GM23248 (cell line): ENCODE measurements at regions not wholly inside any gene's neighbourhood (a gene's known extent, or its start where the extent isn't known, plus 50 kb on each side); places are given as distances from the start of the nearest gene placed in this dataset.

Source experiments
- DNase-seq: peaks from one replicate; pipeline ENCODE4 v3.0.0-alpha.2; 2015
- H2AFZ ChIP-seq: fragments of 200-600 bp; sonication (generic); 2 replicates; pipeline ENCODE4 v1.6.1; 2016; ENCODE audit warnings: antibody characterized with exemption
- H3F3A ChIP-seq: fragments of 200-600 bp; sonication (generic); 2 replicates; pipeline ENCODE4 v1.6.1; 2016; ENCODE audit warnings: mild to moderate bottlenecking, antibody characterized with exemption, mixed run types; ENCODE audit not compliant: insufficient read depth
- H3K27ac ChIP-seq: fragments of 200-600 bp; sonication (generic); 2 replicates; pipeline ENCODE4 v1.5.1; 2016; ENCODE audit warnings: mild to moderate bottlenecking
- H3K27me3 ChIP-seq: fragments of 200-600 bp; sonication (generic); replicated peaks from 2 replicates; pipeline ENCODE4 v1.6.1; 2016; ENCODE audit warnings: mild to moderate bottlenecking; ENCODE audit not compliant: insufficient read depth
- H3K36me3 ChIP-seq: fragments of 200-600 bp; sonication (generic); 2 replicates; pipeline ENCODE4 v1.6.1; 2016; ENCODE audit warnings: low read depth, mild to moderate bottlenecking
- H3K4me1 ChIP-seq: fragments of 200-600 bp; sonication (generic); 2 replicates; pipeline ENCODE4 v1.6.1; 2016; ENCODE audit warnings: mild to moderate bottlenecking; ENCODE audit not compliant: insufficient read depth
- H3K4me2 ChIP-seq: fragments of 200-600 bp; sonication (generic); one replicate; pipeline ENCODE4 v1.6.1; 2016; ENCODE audit warnings: mild to moderate bottlenecking; ENCODE audit not compliant: unreplicated experiment
- H3K4me3 ChIP-seq: fragments of 200-600 bp; sonication (generic); 2 replicates; pipeline ENCODE4 v1.5.1; 2016; ENCODE audit warnings: mild to moderate bottlenecking
- H3K79me2 ChIP-seq: fragments of 200-600 bp; sonication (generic); 2 replicates; pipeline ENCODE4 v1.6.1; 2016; ENCODE audit warnings: mild to moderate bottlenecking; ENCODE audit not compliant: insufficient read depth
- H3K9ac ChIP-seq: fragments of 200-600 bp; sonication (generic); 2 replicates; pipeline ENCODE4 v1.6.1; 2016; ENCODE audit warnings: mild to moderate bottlenecking
- H3K9me2 ChIP-seq: fragments of 200-600 bp; sonication (generic); 2 replicates; pipeline ENCODE4 v1.6.1; 2016; ENCODE audit warnings: mixed run types, mild to moderate bottlenecking, moderate library complexity; ENCODE audit not compliant: insufficient read depth
- H3K9me3 ChIP-seq: fragments of 200-600 bp; sonication (generic); one replicate; pipeline ENCODE4 v1.6.1; 2017; ENCODE audit warnings: low read depth
- H4K20me1 ChIP-seq: fragments of 200-600 bp; sonication (generic); 2 replicates; pipeline ENCODE4 v1.6.0; 2016; ENCODE audit not compliant: insufficient read depth
- EZH2 ChIP-seq: fragments of 200-600 bp; sonication (generic); IDR thresholded peaks from 2 replicates; pipeline ENCODE4 v1.6.1; 2018; ENCODE audit warnings: antibody characterized with exemption, mild to moderate bottlenecking; ENCODE audit not compliant: insufficient read depth, poor library complexity, severe bottlenecking
- EZH2phosphoT487 ChIP-seq: fragments of 200-600 bp; sonication (generic); IDR thresholded peaks from 2 replicates; pipeline ENCODE4 v1.6.1; 2018; ENCODE audit warnings: antibody characterized with exemption, moderate library complexity, mild to moderate bottlenecking, low read depth; ENCODE audit not compliant: insufficient read depth
- WGBS, 2 experiments: methylation state at CpG; one replicate each; pipeline ENCODE4 v1.1.6; 2015 to 2017; ENCODE audit warnings: low lambda C conversion rate in 2 of 2, low coverage in 1 of 2; ENCODE audit errors: missing lambda C conversion rate in 2 of 2; 5-methylcytosine and 5-hydroxymethylcytosine counted together
- in situ Hi-C: fragments of 300-500 bp; cut with MboI; formaldehyde crosslinking; loops from 2 replicates; pipeline ENCODE4 v1.15.0; 2020

DNA sequence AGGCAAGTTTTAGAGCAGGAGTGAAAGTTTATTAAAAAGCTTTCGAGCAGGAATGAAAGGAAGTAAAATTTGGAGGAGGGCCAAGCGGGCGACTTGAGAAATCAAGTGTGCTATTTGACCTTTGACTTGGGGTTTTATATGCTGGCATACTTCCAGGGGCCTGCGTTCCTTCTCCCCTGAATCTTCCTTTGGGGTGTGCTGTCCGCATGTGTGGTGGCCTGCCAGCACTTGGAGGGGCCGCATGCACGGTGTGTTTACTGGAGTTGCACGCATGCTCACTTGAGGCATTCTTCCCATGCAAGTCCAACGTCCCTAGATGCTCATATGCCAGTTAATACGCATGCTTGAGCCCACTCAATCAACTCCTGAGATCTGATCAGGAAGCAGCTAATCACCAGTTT, 78.3 kb upstream of the MAP4K4 start:
- Histone ChIP-seq H3K4me1 (no peaks in the 10 kb centered on the region), H3F3A (no peaks in the 10 kb centered on the region), H3K79me2 (no peaks in the 10 kb centered on the region), H3K27ac (no peak overlapping the region), H3K4me3 (no peak overlapping the region), H3K36me3 (no peaks in the 10 kb centered on the region), H3K9ac (no peak overlapping the region), H3K27me3 (no peaks in the 10 kb centered on the region), H3K9me2 (no peaks in the 10 kb centered on the region), H3K4me2 (no peak overlapping the region), H3K9me3 (no peaks in the 10 kb centered on the region), H4K20me1 (no peaks in the 10 kb centered on the region), H2AFZ (no peak overlapping the region)
- TF ChIP-seq EZH2 (no peak), EZH2phosphoT487 (no peak)
- DNase-seq, result no peak
- in situ Hi-C loops, result no loop called here
- WGBS, 2 experiments, result 65 to 67% methylated on average over 10 of the region's 10 CpGs

DNA sequence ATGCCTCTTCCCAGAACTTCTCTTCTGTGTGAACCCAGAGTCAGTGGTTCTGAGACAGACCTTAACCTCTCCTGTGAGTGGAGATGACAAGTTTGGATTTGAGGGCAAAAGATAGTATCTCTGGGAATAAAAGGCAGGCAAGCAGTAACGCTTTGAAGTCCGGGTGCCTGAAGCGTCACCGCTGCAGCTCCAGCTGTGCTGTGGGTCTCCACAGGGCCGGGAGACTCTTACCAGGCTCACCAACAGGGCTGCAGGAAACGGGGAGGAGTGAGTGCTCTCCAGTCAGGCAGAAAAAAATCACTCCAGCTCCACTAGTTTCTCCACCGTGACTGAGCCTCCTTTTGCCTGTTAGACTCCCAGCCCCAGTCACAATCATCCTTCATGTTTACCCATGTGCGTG, 79.7 kb upstream of the MAP4K4 start:
- Histone ChIP-seq H3K9ac (no peak overlapping the region), H4K20me1 (no peaks in the 10 kb centered on the region), H3K9me3 (no peaks in the 10 kb centered on the region), H3K27ac (no peak overlapping the region), H3K4me3 (no peak overlapping the region), H3K36me3 (no peaks in the 10 kb centered on the region), H3K79me2 (no peaks in the 10 kb centered on the region), H3F3A (no peaks in the 10 kb centered on the region), H2AFZ (no peak overlapping the region), H3K27me3 (no peaks in the 10 kb centered on the region), H3K4me1 (no peaks in the 10 kb centered on the region), H3K9me2 (no peaks in the 10 kb centered on the region), H3K4me2 (no peak overlapping the region)
- no peak for DNase-seq
- WGBS, 2 experiments, result 63 to 65% methylated on average over 8 of the region's 8 CpGs
- in situ Hi-C loops, result no loop called here
- TF ChIP-seq EZH2 (no peak), EZH2phosphoT487 (no peak)

DNA sequence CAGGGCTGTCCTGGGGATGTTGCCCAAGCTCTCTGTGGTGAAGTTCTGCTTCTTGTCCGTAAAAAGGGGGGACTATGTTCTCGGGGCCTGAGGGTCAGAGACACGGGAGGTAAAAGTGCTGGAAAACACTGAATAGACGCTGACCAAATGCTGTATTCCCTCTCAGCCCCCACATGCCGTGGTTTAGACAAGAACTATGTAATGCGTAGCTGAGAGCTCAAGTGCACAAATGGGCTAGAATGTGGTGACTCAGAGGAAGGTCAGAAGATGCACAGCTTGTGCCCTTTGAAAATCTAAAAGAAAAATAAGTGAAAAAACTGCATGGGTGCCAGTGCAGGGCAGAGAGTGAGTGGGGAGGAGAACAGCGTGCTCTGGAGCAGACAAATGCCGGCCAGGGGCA, 80.3 kb upstream of the MAP4K4 start:
- in situ Hi-C loops, result no loop called here
- Histone ChIP-seq H3K4me2 (no peak overlapping the region), H3K36me3 (no peaks in the 10 kb centered on the region), H3K9ac (no peak overlapping the region), H2AFZ (no peak overlapping the region), H3K27ac (no peak overlapping the region), H3F3A (no peaks in the 10 kb centered on the region), H3K27me3 (no peaks in the 10 kb centered on the region), H3K4me1 (no peaks in the 10 kb centered on the region), H3K9me3 (no peaks in the 10 kb centered on the region), H4K20me1 (no peaks in the 10 kb centered on the region), H3K4me3 (no peak overlapping the region), H3K79me2 (no peaks in the 10 kb centered on the region), H3K9me2 (no peaks in the 10 kb centered on the region)
- no peak for TF ChIP-seq EZH2phosphoT487
- 65 to 69% methylated on average over 8 of the region's 8 CpGs for WGBS, 2 experiments
- peak; percentile 64 for DNase-seq

DNA sequence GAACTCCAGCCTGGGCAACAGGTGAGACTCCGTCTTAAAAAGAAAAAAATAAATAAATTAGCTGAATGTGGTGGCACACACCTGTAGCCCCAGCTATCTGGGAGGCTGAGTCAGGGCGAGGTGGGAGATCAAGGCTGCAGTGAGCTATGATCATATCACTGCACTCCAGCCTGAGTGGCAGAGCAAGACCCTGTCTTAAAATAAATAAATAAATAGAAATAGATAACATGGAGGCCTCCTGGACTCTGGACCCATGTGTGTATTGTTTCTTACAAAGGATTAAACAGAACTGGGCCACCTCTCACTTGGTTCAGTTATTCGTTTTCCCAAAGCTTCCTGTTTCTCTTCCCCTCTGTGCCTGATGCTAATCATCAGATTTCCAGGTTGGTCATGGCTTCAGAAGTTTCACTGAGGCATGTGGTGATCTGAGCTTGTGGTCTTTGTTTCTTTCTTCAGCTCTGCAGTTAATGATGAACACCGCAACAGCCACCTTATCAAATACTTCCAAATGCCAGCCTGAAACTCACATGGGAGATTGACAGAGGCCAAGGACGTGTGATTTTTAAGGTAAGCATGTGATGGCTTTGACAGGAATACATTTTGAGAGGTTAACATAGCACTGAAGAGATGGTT, 83.3 kb upstream of the MAP4K4 start:
- no peaks in the 10 kb centered on the region for H3K79me2 ChIP-seq
- H3K4me3 ChIP-seq, result no peak overlapping the region
- H3K36me3 ChIP-seq, result no peaks in the 10 kb centered on the region
- TF ChIP-seq EZH2phosphoT487 (no peak), EZH2 (no peak)
- in situ Hi-C loops, result no loop called here
- H3K4me1 ChIP-seq, result no peaks in the 10 kb centered on the region
- H3F3A ChIP-seq, result no peaks in the 10 kb centered on the region
- WGBS, 2 experiments, result 89 to 93% methylated on average over 5 of the region's 5 CpGs
- H3K27me3 ChIP-seq, result no peaks in the 10 kb centered on the region
- no peaks in the 10 kb centered on the region for H3K9me2 ChIP-seq
- H3K9me3 ChIP-seq, result no peaks in the 10 kb centered on the region
- H3K9ac ChIP-seq, result no peak overlapping the region
- H3K4me2 ChIP-seq, result no peak overlapping the region
- no peak overlapping the region for H3K27ac ChIP-seq
- DNase-seq, result no peak
- H4K20me1 ChIP-seq, result no peaks in the 10 kb centered on the region
- no peak overlapping the region for H2AFZ ChIP-seq
